HFFc6 (cell line): ENCODE measurements at regions not wholly inside any gene's neighbourhood (a gene's known extent, or its start where the extent isn't known, plus 50 kb on each side); places are given as distances from the start of the nearest gene placed in this dataset.

Experiments used
- DNase-seq: peaks from one replicate; pipeline ENCODE4 v3.0.0-alpha.2; 2018
- H3K27ac Mint-ChIP-seq: 2 replicates; pipeline ENCODE4 v1.8.0; 2020; ENCODE audit warnings: mild to moderate bottlenecking, mixed read lengths
- H3K27me3 Mint-ChIP-seq: 2 replicates; pipeline ENCODE4 v1.8.0; 2021; ENCODE audit warnings: mild to moderate bottlenecking, moderate library complexity, mixed read lengths; ENCODE audit not compliant: insufficient read depth
- H3K36me3 Mint-ChIP-seq: 2 replicates; pipeline ENCODE4 v1.8.0; 2021; ENCODE audit warnings: low read depth, mixed read lengths
- H3K4me1 Mint-ChIP-seq: 2 replicates; pipeline ENCODE4 v1.8.0; 2020; ENCODE audit warnings: low read depth, mixed read lengths
- H3K4me3 Mint-ChIP-seq: 2 replicates; pipeline ENCODE4 v1.8.0; 2020; ENCODE audit warnings: mild to moderate bottlenecking, moderate library complexity, mixed read lengths
- H3K9me3 Mint-ChIP-seq: 2 replicates; pipeline ENCODE4 v1.8.0; 2020; ENCODE audit warnings: mild to moderate bottlenecking, mixed read lengths
- CTCF ChIP-seq: fragments of 200-600 bp; sonication (generic); IDR thresholded peaks from 2 replicates; pipeline ENCODE4 v1.5.0; 2021; ENCODE audit warnings: antibody characterized with exemption, mild to moderate bottlenecking

GRCh38 chr7:67380858-67381257 is 384.2 kb downstream of the TYW1 start:
- no peak for TF ChIP-seq CTCF
- no peaks in the 10 kb centered on the region for H3K36me3 Mint-ChIP-seq
- H3K4me3 Mint-ChIP-seq, result no peak overlapping the region
- H3K27ac Mint-ChIP-seq, result no peak overlapping the region
- no peaks in the 10 kb centered on the region for H3K4me1 Mint-ChIP-seq
- no peak for DNase-seq
- peaks cover 3% of the 10 kb centered on the region for H3K27me3 Mint-ChIP-seq
- H3K9me3 Mint-ChIP-seq, result no peaks in the 10 kb centered on the region

- no peak for DNase-seq
- H3K4me3 Mint-ChIP-seq, result no peak overlapping the region
- no peaks in the 10 kb centered on the region for H3K4me1 Mint-ChIP-seq
- H3K27ac Mint-ChIP-seq, result no peak overlapping the region
- TF ChIP-seq CTCF, result no peak
- H3K9me3 Mint-ChIP-seq, result no peaks in the 10 kb centered on the region
- peaks cover 8% of the 10 kb centered on the region for H3K27me3 Mint-ChIP-seq
- no peaks in the 10 kb centered on the region for H3K36me3 Mint-ChIP-seq
Measured at GRCh38 chr7:67387851-67388250, 391.2 kb downstream of the TYW1 start.

- H3K27ac Mint-ChIP-seq, result no peak overlapping the region
- no peaks in the 10 kb centered on the region for H3K4me1 Mint-ChIP-seq
- H3K27me3 Mint-ChIP-seq, result peaks cover 10% of the 10 kb centered on the region
- no peak overlapping the region for H3K4me3 Mint-ChIP-seq
- DNase-seq, result no peak
- no peaks in the 10 kb centered on the region for H3K9me3 Mint-ChIP-seq
- no peak for TF ChIP-seq CTCF
- H3K36me3 Mint-ChIP-seq, result no peaks in the 10 kb centered on the region
Measured at GRCh38 chr7:67391168-67391567, 394.5 kb downstream of the TYW1 start.

GRCh38 chr7:67392596-67393438 is 396.2 kb downstream of the TYW1 start:
- H3K4me3 Mint-ChIP-seq, result no peak overlapping the region
- H3K36me3 Mint-ChIP-seq, result no peaks in the 10 kb centered on the region
- H3K4me1 Mint-ChIP-seq, result no peaks in the 10 kb centered on the region
- H3K27ac Mint-ChIP-seq, result no peak overlapping the region
- peaks cover 10% of the 10 kb centered on the region for H3K27me3 Mint-ChIP-seq
- TF ChIP-seq CTCF, result no peak
- no peaks in the 10 kb centered on the region for H3K9me3 Mint-ChIP-seq
- DNase-seq, result no peak

- Mint-ChIP-seq H3K27me3 (peaks cover 10% of the 10 kb centered on the region), H3K27ac (no peak overlapping the region), H3K9me3 (no peaks in the 10 kb centered on the region), H3K4me3 (no peak overlapping the region), H3K36me3 (no peaks in the 10 kb centered on the region), H3K4me1 (no peaks in the 10 kb centered on the region)
- no peak for TF ChIP-seq CTCF
- no peak for DNase-seq
Measured at GRCh38 chr7:67393903-67394302, 397.3 kb downstream of the TYW1 start.
